GM19035 (cell line): ENCODE measurements at regions not wholly inside any gene's neighbourhood (a gene's known extent, or its start where the extent isn't known, plus 50 kb on each side); places are given as distances from the start of the nearest gene placed in this dataset.

Source experiments
- ATAC-seq: cut with Tn5 transposase; IDR thresholded peaks from one replicate; pipeline ENCODE4 v1.9.1; 2021; ENCODE audit not compliant: unreplicated experiment

DNA sequence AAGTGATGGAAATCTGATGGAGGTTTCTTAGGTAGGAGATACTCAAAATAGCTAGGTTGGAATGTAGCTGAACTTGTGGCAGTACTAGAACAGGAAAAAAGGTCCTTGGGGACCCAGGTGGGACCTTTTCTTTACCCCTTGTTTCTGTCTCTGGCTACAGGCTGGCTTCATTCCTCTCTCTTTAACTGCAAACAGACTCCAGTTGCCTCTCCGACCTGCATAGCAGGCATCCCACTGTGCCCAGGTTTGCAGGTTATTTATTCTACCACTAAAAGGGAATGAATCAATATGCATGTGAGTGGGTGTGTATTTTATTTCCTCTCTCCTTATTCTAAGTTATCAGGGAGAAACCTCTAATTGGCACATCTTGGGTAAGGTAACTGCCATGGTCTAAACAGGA, 758.1 kb downstream of the MED13L start:
- ATAC-seq = no peak

DNA sequence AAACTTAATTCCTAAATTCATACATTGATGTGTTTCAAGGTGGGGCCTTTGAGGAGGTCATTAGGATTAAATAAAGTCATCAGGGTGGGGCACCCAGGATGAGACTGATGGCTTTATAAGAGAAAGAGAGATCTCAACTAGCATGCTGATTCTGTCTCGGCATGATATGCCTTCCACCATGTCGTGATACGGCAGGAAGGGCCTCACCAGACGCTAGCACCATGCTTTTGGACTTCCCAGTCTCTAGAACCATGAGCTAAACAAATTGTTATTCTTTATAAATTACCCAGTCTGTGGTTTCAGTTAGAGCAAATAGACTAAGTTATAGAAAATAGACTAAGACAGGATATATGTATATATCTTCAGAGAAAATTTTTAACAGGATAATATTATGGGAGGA, 759.6 kb downstream of the MED13L start:
- ATAC-seq = no peak

DNA sequence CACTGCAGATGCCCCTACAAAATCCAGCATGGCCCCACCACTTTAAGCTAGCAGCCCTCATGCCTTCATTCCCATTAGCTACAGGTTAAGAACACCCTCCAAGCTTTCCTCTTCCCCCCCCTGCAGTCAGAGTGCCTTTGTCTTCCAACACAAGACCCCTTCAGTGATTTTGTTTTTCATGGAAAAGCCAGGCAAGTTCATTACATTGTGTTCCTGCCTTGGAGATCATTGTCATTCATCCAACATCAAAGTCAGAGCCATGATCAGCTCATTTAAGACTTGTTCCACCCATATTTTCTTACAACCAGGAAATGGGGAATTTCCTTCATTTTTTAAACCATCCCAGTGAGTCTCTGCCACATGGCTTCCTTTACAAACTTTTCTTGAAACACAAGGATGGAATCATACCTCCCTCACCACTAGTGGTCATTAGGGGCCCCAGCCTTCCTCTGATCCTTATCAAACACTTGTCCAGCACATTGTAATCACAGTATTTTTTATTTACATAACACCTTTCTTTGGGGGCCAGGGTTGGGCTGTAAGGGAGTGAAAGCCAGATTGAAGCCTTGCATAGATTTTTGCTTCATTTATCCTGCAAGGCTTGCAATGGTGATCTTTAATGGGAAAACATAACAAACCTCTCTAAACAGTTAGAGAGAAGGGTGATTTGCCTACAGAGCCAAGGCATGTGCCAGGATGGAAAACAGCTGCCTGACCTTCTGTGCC, 765.3 kb downstream of the MED13L start:
- ATAC-seq = no peak

DNA sequence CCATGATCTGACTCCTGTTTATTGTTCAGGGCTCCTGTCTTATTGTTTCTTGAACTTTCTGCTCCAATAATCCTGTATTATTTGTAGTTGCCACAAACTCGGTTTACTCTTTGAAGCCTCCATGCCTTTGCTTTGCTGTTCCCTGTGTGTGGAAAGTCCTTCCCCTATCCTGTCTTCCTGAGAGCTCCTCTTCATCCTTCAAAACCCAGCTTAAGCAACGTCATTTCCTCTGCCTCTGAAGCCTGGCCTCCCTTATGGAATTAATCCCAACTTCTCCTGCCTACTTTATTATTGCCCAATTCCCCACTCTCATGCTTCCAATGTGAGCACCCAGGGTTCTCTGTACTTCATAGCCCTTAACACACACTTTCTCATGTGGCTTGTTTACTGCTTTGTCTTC, 766.2 kb downstream of the MED13L start:
- no peak for ATAC-seq

DNA sequence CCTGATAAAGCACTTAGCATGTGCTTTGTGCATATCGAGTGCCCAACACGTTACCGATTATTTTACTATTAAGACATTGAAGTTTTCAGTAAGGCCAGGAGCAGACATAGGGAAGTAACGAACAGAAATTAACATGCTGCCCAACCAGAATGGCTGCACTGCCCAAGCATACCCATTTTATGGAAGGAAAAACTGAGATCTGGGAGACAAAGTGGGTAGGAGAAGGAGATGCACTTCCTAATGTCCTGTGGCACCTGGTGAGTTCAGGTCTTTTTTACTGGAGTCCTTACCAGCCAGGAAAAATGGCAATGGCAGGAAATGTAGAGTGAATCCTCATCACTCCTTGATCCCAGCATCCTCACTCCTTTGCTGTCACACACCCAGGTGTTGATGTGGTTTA, 768.5 kb downstream of the MED13L start:
- no peak for ATAC-seq

DNA sequence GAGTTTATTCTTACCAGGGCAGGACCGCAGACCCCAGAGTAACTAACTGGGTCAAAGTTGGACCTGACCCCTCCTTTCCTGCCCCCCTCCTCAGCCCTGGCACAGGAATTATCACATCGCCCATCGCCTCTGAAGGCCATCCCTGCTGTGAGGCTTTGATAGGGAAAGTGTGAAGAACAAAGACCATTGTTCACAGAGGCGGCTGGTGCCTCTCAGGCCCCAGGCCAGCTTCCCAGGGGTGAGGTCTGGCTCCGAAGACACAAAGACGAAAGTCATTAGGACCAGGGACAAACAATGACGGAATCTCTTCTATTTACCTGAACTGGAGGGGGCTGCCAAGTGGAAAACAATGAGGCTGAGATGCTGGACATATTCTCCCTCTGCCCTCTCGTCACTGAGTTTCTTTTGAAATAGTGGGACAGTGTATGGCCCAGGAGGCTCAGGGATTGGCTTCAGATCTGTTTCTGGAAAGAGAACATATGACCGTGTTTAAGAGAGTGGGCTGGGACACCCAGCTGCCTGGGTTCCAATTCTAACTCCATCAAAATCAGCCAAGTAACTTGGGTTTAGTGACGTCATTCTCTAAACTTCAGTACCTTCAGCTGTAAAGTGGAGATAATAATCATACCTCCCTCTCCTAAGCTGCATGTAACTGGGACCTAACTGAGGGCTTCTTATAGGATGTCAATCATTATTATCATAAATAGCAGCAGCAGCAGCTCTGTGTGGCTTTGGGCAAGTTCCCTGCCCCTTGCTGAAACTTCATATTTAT, 769.4 kb downstream of the MED13L start:
- no peak for ATAC-seq

DNA sequence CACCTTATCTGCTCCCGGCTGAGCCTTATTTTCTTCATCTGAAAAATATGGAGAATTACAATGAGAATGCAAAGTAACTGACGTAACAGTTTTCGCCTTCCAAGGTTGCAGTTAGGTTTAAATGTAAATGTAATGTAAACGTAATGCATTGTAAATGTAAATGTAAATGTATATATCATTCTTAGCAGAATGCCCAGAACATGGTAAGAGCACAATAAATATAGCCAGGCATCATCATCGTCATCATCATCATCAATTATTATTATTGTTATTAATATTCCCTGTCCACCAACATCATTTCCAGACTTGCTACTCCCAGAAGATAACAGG, 770.0 kb downstream of the MED13L start:
- ATAC-seq = no peak

DNA sequence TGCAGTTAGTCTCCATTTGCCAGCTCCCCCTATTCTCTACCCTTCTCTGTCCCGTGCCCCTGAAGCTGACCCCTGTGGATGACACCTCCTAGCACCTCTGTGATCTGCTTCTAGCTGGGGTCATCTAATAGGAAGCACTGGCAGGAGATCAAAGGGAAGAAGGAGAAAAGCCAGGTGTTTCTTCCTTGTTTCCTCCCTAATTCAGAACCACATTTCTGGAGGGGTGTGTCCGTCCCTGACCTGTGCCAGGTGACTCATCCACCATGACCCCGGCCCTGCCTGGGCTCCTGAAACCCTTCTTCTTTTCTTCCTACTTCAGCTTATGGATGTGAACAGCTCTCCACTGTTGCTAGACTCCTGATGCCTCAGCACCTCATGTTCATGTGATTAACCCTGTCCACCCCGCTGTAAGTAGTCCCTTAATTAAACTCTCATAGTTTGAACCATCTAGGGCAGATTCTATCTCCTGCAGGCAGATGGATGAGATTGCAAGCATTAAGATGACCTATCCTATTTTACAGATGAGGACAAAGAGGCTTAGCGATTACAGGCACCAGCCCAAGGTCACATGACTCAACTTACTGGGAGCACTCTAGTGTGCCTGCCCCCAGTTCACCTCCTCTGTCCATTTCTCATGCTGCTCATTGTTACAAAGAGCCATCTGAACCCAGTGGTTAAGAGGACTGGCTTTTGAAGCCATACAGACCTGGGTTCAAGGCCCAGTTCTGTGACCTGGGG, 770.5 kb downstream of the MED13L start:
- no peak for ATAC-seq

DNA sequence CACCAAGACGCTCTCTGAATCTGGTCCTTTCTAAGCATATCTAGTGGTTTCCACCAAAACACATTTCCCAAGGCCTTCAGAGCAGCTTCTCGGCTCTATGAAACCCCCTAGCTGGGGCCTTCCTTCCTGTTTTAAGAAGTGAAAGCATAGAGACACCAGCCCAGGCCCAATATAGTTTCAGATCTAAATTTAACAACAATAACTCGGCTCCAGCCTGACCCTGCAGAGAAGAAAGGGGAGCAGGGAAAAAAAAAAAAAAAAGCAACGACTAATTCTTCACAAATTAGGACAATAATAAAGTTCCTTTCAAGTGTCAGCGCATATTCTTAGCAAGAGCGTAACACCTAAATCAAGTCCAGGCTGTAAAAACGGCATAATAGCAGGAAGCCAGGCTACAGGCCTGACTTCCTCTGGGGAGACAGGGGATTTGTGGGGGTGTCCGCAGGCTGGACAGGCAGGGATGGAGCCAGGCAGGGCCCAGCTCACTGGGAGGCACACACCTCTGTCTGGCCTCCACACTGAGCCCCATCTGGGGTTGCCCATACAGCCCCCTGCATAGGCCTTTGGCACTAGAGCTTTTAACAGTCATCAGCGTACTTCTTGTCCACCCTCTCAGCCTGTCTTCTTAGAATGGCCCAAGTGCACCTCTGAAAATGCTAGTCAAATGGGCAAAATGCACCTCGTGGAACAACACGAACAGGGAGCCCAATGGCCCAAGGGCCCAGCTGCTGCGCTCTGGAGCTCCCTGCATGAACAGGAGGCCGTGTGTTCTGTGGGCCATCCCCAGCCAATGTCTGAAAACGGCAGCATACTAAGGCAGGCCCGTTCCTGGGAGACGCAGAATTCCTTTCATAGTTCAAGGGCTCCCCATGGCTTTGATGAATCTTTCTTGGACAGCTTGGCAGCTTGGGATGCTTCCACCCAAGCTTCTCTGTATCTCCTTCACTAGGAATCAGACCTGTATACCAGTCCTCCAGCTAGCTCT, 772.9 kb downstream of the MED13L start:
- ATAC-seq = no peak

DNA sequence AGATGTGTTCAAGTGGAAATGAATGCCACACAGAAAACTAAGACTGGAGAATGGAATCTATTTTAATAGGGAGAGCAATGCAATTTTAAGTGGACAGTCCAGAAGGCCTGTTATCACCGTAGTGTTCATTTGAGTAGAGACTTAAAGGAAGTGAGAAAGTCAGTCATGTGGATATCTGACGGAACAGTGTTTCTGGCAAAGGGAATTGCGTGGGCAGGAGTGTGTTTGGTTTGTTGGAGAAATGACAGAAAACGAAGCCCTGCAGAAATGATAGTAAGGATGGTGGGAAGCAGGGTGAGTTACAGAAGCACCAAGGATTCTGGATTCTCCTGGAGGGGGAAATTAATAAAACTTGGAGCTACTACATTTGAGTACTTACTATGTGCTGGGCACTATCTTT, 776.6 kb downstream of the MED13L start:
- no peak for ATAC-seq

DNA sequence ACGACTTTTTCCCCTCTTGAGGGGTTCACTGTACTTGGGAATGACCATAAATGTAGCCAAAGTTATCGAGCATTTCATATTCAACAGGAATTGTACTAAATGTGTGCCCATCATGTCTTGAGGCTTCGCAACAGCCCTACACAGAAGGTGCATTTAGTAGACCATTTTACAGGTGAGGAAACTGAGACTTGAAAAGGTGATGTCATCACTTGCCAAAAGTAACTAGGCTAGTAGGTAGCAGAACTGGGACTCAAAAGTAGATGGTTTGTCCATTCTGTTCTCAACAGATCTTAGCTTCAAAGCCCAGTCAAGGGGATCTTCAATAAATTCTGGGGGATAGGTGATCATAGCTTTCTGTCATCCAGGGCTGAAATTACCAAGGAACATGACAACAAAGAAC, 782.2 kb downstream of the MED13L start:
- ATAC-seq = no peak

DNA sequence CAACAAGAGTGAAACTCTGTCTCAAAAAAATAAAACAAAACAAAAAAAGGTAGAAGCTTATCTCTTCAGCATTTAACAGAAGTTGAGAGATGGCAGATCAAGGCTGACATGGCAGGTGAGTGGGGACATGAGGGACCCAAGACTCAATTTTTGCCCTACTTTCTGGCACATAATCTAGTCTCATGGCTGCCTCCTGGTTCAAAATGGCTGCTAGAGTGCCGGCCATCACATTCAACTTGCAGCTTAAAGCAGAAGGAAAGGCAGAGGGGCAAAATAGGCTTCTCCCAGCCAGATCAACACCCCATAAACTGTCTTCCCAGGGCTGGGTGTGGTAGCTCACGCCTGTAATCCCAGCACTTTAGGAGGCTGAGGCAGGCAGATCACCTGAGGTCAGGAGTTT, 784.9 kb downstream of the MED13L start:
- ATAC-seq = no peak

DNA sequence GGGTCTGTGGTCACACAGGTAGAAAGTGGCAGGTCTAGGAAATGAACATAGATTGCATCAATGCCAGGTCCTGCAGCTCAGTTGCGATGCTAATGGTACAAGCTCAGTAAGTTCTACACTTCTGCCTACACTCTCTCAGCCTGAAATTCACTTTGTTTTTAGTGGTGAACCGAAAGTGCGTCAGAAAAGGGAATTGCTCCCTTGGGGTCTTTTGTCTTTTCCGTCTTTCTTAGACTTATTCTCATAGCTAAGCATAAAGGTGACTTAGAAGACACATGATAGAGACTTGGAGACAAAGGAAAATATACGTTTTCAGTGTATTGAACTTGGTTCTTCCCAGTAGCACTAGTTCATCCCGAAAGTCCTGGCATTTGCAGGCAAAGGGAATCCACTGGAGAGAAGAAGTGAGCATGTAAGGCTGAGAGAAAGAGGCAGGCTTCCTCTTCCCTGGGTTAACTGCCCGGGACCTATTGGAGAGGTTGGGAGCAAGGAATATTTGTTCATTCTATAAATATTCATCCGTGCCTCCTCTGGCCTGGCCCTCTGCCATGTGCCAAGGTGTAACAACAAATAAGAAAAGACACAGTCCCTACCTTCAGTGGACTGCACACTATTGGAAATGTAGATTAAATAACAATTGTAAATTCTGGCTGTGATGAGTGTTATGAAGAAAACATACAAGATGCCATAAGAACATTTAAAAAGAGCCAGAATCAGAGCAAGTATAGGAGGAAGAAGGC, 785.8 kb downstream of the MED13L start:
- no peak for ATAC-seq

DNA sequence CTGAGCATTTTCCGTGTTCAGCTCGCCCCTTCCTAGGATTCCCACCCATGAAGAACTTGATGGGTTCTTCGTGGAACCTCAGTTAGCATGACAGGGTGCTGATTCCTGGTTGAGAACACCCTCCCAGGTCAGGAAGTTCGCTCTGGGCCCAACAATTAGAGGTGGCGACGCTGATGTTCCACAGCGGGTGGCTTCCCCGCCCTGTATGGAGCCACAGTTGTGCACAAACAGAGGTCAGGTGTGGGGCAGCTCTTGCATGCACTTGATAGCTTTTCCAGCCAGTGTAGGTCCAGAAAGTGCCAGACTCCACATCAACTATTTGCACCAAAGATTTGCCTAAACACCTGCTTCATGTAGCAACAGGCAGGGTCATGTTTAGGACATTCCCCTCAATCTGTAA, 788.2 kb downstream of the MED13L start:
- ATAC-seq = no peak

DNA sequence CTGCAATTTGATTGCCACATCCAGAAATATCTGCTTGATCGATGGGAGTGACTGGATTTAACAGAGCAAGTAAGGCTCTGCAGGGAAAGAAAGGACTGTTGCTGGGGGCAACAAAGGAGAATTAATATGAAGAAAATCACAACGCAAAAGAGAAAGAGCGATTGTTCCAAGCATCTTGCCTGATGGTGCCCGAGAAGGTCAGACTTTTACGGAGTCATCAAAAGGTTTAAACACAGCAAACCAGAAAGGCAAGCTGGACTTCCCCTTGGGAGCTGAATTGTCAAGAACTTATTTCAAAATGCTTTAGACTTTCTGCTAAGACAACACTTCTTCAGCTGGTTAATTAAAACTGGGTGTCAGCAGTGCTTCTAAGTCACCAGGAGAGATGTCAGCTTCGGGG, 791.5 kb downstream of the MED13L start:
- no peak for ATAC-seq

DNA sequence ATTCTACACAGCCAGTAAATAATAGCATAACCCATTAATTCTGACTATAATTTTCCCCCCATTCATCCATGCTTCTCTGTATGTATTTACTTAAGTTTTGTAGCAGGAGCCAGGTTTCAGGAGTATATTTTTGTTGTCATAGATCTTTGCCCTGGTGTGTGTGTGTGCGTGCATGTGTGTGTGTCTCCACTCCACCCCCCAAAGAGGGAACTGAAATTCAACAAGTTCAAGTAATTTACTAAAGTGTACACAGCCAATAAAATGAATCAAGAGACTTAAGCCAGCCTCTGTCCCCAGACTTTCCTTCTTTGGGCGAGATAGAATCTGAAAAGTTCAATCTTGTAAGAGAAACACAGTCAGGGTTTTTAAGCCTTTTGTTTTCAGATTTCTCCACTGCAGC, 792.0 kb downstream of the MED13L start:
- ATAC-seq = no peak

DNA sequence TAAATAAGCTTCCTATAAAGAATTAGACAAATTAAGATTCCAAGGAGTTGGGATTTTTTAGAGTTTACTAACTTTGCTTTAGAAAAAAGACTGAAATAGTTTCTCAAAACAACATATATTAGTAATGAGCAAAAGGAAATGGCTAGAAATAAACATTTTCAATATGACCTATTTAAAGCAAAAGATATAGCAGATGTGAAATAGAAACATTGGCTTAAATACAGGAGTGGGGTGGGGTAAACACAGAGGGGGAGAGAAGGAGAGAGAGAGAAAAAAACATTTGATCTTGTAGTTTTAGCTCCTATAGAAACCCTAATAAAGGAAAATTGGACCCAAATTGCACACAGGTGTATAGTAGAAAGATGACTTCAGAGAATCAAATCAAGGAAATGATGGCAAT, 794.5 kb downstream of the MED13L start:
- ATAC-seq = no peak

DNA sequence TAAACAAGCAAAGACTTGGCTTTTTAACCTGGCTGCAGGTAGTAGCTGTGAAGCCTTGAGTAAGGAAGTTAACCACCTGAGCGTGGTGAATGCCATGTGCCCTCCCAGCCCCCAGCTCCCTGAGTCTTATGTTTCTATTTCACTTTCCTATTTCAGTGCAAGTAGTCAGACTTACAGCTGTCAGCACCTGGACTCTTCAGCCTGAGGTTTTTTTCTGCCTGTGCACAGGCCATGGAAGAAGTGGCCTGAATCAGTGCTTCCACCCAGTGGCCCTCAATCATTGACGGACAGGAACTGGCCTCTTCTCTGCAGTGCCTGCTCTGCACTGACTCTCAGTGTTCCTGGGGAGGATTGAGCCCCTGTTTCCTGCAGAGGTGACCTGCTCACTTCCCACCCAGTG, 796.4 kb downstream of the MED13L start:
- no peak for ATAC-seq

DNA sequence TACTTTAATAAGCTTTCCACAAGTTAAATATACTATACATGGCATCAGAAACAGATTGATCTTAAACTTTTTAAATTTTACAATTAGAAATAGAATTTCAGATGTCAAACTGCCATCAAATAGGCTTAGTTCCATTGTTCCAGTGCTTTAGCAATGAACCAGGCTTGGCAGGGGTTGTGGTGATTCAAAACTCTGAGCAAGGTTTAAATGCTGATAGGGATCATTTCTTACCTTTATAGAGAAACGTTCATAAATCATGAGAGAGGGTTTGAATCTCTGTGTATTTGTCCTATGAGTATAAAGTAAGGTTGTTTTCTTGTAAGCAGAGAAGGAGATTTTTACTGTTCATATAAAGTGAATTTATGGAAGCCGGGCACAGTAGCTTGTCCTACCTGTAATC, 794.5 kb upstream of the TBX3 start:
- ATAC-seq = no peak
